GM06990 (cell line): ENCODE measurements at regions not wholly inside any gene's neighbourhood (a gene's known extent, or its start where the extent isn't known, plus 50 kb on each side); places are given as distances from the start of the nearest gene placed in this dataset.

Experiments used
- DNase-seq: peaks from one replicate; pipeline ENCODE4 v3.0.0-alpha.2; 2011; ENCODE audit not compliant: insufficient read length; ENCODE audit errors: extremely low read depth
- H3K27me3 ChIP-seq: replicated peaks from 2 replicates; pipeline ENCODE4 v1.6.0; 2011; ENCODE audit warnings: low read length; ENCODE audit not compliant: control insufficient read depth, insufficient read depth
- H3K36me3 ChIP-seq: 2 replicates; pipeline ENCODE4 v1.5.1; 2011; ENCODE audit warnings: low read length; ENCODE audit not compliant: control insufficient read depth, insufficient read depth
- H3K4me3 ChIP-seq: replicated peaks from 2 replicates; pipeline ENCODE4 v1.5.1; 2011; ENCODE audit warnings: low read depth, mild to moderate bottlenecking, control low read depth, low read length
- CTCF ChIP-seq: IDR thresholded peaks from 2 replicates; pipeline ENCODE4 v1.5.1; 2011; ENCODE audit warnings: low read length, control low read depth, mild to moderate bottlenecking, inconsistent platforms; ENCODE audit not compliant: insufficient read depth, poor library complexity, severe bottlenecking

DNA sequence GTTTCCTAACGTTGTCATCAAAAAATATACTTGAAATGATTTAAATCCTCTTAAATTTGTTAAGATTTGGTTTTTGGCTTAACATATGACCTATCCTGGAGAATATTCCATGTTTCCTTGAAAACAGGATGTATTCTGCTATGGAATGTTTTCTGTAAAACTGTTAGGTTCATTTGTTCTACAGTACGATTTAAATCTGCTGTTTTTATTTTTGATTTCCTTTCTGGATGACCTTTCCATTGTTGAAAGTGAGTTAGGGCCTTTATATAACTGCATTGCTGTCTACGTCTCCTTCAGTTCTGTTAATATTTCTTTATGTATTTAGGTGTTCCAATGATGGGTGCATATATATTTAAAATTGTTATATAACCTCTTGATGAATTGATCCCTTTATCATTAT lies 465.3 kb upstream of the ALCAM start:
- DNase-seq: no peak
- no peak for TF ChIP-seq CTCF
- Histone ChIP-seq H3K36me3 (no peaks in the 10 kb centered on the region), H3K4me3 (no peak overlapping the region), H3K27me3 (no peaks in the 10 kb centered on the region)

GRCh38 chr3:104903064-104903463 lies 463.6 kb upstream of the ALCAM start:
- no peak for TF ChIP-seq CTCF
- no peaks in the 10 kb centered on the region for H3K27me3 ChIP-seq

GRCh38 chr3:104906001-104906639 lies 460.6 kb upstream of the ALCAM start:
- no peak overlapping the region for H3K4me3 ChIP-seq
- no peaks in the 10 kb centered on the region for H3K27me3 ChIP-seq
- no peak for TF ChIP-seq CTCF
- DNase-seq: no peak
- no peaks in the 10 kb centered on the region for H3K36me3 ChIP-seq

More at GRCh38 chr3:104903064-104903463, 463.6 kb upstream of the ALCAM start:
- DNase-seq: no peak
- no peak overlapping the region for H3K4me3 ChIP-seq
- H3K36me3 ChIP-seq: no peaks in the 10 kb centered on the region

- no peak for DNase-seq
- no peaks in the 10 kb centered on the region for H3K27me3 ChIP-seq
- H3K36me3 ChIP-seq: no peaks in the 10 kb centered on the region
- no peak for TF ChIP-seq CTCF
- no peak overlapping the region for H3K4me3 ChIP-seq
Measured at GRCh38 chr3:104907507-104907906, 459.2 kb upstream of the ALCAM start.

DNA sequence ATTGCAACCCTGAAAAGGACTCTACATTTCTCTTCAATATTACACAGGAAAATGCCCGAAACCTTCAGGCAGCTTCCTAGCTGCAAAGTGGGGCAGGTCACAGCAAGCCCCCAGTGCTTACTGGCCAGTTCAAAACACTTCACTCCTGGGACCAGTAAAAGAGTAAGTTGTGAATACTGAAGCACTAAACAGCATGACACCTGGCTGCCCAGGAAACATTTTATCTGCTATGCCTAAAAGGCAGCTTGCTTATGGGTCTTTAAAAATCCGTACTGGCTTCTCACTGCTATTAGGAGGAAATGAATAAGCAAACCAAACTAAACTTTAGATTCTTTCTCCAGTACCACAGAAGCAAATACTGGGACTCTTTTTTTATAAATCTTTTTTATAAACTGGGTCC lies 457.9 kb upstream of the ALCAM start:
- no peak for TF ChIP-seq CTCF
- H3K4me3 ChIP-seq: no peak overlapping the region
- no peak for DNase-seq
- no peaks in the 10 kb centered on the region for H3K27me3 ChIP-seq
- no peaks in the 10 kb centered on the region for H3K36me3 ChIP-seq

DNA sequence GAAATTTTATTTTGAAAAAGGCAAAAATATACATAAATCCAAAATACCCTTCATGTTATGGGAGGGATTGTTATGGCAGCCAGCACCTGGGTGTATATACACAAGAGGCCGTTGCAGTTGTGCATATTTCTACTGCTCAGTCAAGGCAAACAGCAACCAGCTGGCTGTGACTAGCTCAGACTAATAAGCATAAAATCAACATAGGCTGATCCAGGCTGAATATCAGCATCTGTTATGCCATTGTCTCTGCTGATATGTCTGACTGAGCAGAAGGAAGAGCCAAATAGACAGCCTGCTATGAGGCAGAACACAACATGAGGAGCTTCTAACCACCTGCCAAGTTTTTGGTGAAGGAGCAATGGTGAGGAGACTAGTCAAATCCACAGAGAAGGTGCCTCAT lies 457.5 kb upstream of the ALCAM start:
- no peak for DNase-seq
- no peak overlapping the region for H3K4me3 ChIP-seq
- no peak for TF ChIP-seq CTCF

More for the DNA sequence above, 457.5 kb upstream of the ALCAM start:
- H3K27me3 ChIP-seq: no peaks in the 10 kb centered on the region
- no peaks in the 10 kb centered on the region for H3K36me3 ChIP-seq
